SK-N-SH (cell line): ENCODE measurements at regions not wholly inside any gene's neighbourhood (a gene's known extent, or its start where the extent isn't known, plus 50 kb on each side); places are given as distances from the start of the nearest gene placed in this dataset.

Experiments
- CTCF ChIA-PET: fragments of 300-600, 350-600 bp; formaldehyde crosslinking; extraction: SDS; loops from one replicate; lab custom pipeline; 2021; lab: Yijun Ruan, JAX
- POLR2A ChIA-PET: fragments of 350-600 bp; sonication (Branson Sonifier 250); formaldehyde crosslinking; extraction: SDS; loops from one replicate; lab custom pipeline; 2020; ENCODE audit warnings: antibody characterized with exemption, inconsistent platforms; lab: Yijun Ruan, JAX
- DNase-seq: peaks from one replicate; pipeline ENCODE4 v3.0.0; 2012
- H2AFZ ChIP-seq: fragments of 200-600 bp; sonication (generic); 2 replicates; pipeline ENCODE4 v1.8.1; 2016; ENCODE audit warnings: antibody characterized with exemption, mild to moderate bottlenecking, low read depth
- H3F3A ChIP-seq: fragments of 200-600 bp; sonication (generic); replicated peaks from 2 replicates; pipeline ENCODE3; 2016; ENCODE audit warnings: antibody characterized with exemption, mild to moderate bottlenecking; ENCODE audit not compliant: insufficient read depth
- H3K27ac ChIP-seq, 2 experiments: fragments of 200-500 bp in 1 of 2; fragments of 200-600 bp in 1 of 2; sonication (Bioruptor generic) in 1 of 2; sonication (generic), shearing (Covaris generic) in 1 of 2; 2 replicates each; pipeline versions ENCODE4 v1.5.1 to v1.6.1; 2014 to 2016; ENCODE audit warnings: low read depth in 2 of 2, inconsistent platforms in 1 of 2, low read length in 1 of 2, mild to moderate bottlenecking in 1 of 2, mixed read lengths in 1 of 2
- H3K27me3 ChIP-seq: fragments of 200-600 bp; sonication (generic), shearing (Covaris generic); 2 replicates; pipeline ENCODE4 v1.6.1; 2016; ENCODE audit warnings: mixed run types; ENCODE audit not compliant: insufficient read depth
- H3K36me3 ChIP-seq, 2 experiments: fragments of 200-500 bp in 1 of 2; fragments of 200-600 bp in 1 of 2; sonication (Bioruptor generic) in 1 of 2; sonication (generic) in 1 of 2; replicated peaks in 1 of 2; 2 replicates each; pipeline versions ENCODE3 to v1.5.1; 2014 to 2016; ENCODE audit warnings: low read length in 1 of 2, mild to moderate bottlenecking in 1 of 2; ENCODE audit not compliant: insufficient read depth in 2 of 2, control insufficient read depth in 1 of 2
- H3K4me1 ChIP-seq, 2 experiments: fragments of 200-500 bp in 1 of 2; fragments of 200-600 bp in 1 of 2; sonication (Bioruptor generic) in 1 of 2; sonication (generic), shearing (Covaris generic) in 1 of 2; 2 replicates each; pipeline versions ENCODE4 v1.5.1 to v1.6.1; 2014 to 2016; ENCODE audit warnings: low read depth in 1 of 2, low read length in 1 of 2, mixed run types in 1 of 2; ENCODE audit not compliant: insufficient read depth in 2 of 2, control insufficient read depth in 1 of 2
- H3K4me2 ChIP-seq: fragments of 200-600 bp; sonication (generic), shearing (Covaris generic); 2 replicates; pipeline ENCODE4 v1.6.1; 2017; ENCODE audit warnings: mixed run types
- H3K4me3 ChIP-seq, 2 experiments: fragments of 200-500 bp in 1 of 2; fragments of 200-600 bp in 1 of 2; sonication (Bioruptor generic) in 1 of 2; sonication (generic), shearing (Covaris generic) in 1 of 2; 2 replicates each; pipeline versions ENCODE4 v1.5.1 to v1.8.1; 2014 to 2016; ENCODE audit warnings: low read depth in 2 of 2, inconsistent platforms in 1 of 2, low read length in 1 of 2, mild to moderate bottlenecking in 1 of 2, mixed read lengths in 1 of 2, moderate library complexity in 1 of 2
- H3K79me2 ChIP-seq: fragments of 200-600 bp; sonication (generic); 2 replicates; pipeline ENCODE4 v1.8.1; 2017; ENCODE audit warnings: mild to moderate bottlenecking; ENCODE audit not compliant: insufficient read depth
- H3K9ac ChIP-seq: fragments of 200-600 bp; sonication (generic); 2 replicates; pipeline ENCODE4 v1.6.1; 2017; ENCODE audit warnings: mixed run types
- H3K9me2 ChIP-seq: fragments of 200-600 bp; sonication (generic); 2 replicates; pipeline ENCODE4 v1.6.1; 2017; ENCODE audit warnings: mixed run types
- H3K9me3 ChIP-seq: fragments of 200-600 bp; sonication (generic); 2 replicates; pipeline ENCODE4 v1.6.1; 2017; ENCODE audit warnings: mixed run types, mild to moderate bottlenecking, moderate library complexity
- H4K20me1 ChIP-seq: fragments of 200-600 bp; sonication (generic); 2 replicates; pipeline ENCODE4 v1.6.1; 2017; ENCODE audit warnings: mild to moderate bottlenecking, mixed run types; ENCODE audit not compliant: insufficient read depth
- CHD2 ChIP-seq: fragments of 150-350 bp; IDR thresholded peaks from 2 replicates; pipeline ENCODE4 v1.6.1; 2018; ENCODE audit warnings: low read length; ENCODE audit not compliant: partially characterized antibody
- FOSL2 ChIP-seq: IDR thresholded peaks from 2 replicates; pipeline ENCODE4 v1.4.0; 2012; ENCODE audit warnings: low read depth, mild to moderate bottlenecking, moderate library complexity, borderline replicate concordance
- FOXJ3 ChIP-seq: sonication (generic); formaldehyde crosslinking; IDR thresholded peaks from 2 replicates; pipeline ENCODE4 v1.5.1; 2020; ENCODE audit warnings: mild to moderate bottlenecking, missing genetic modification reagents
- FOXM1 ChIP-seq: IDR thresholded peaks from 2 replicates; pipeline ENCODE4 v1.4.0; 2012; ENCODE audit warnings: low read depth, mild to moderate bottlenecking
- GATA2 ChIP-seq: sonication (generic); formaldehyde crosslinking; IDR thresholded peaks from 2 replicates; pipeline ENCODE4 v1.5.0; 2020; ENCODE audit warnings: mild to moderate bottlenecking, missing genetic modification reagents
- IRF3 ChIP-seq: fragments of 150-350 bp; IDR thresholded peaks from 2 replicates; pipeline ENCODE4 v1.6.1; 2016; ENCODE audit warnings: mild to moderate bottlenecking, low read depth, low read length
- JUND ChIP-seq: IDR thresholded peaks from 2 replicates; pipeline ENCODE4 v1.4.0; 2012
- MXI1 ChIP-seq: IDR thresholded peaks from 2 replicates; pipeline ENCODE4 v1.6.1; 2012; ENCODE audit warnings: mild to moderate bottlenecking, low read depth, low read length, improper control_type of control experiment
- NFIC ChIP-seq: IDR thresholded peaks from 2 replicates; pipeline ENCODE4 v1.4.0; 2012; ENCODE audit warnings: borderline replicate concordance
- PBX3 ChIP-seq: IDR thresholded peaks from 2 replicates; pipeline ENCODE4; 2012
- RAD21 ChIP-seq: IDR thresholded peaks from 2 replicates; pipeline ENCODE4 v1.6.1; 2012; ENCODE audit warnings: mild to moderate bottlenecking, low read length
- RXRA ChIP-seq: IDR thresholded peaks from 2 replicates; pipeline ENCODE4 v1.4.0; 2012; ENCODE audit warnings: low read depth, mild to moderate bottlenecking, borderline replicate concordance
- SIN3A ChIP-seq: IDR thresholded peaks from 2 replicates; pipeline ENCODE4 v1.6.1; 2012; ENCODE audit warnings: low read depth, mild to moderate bottlenecking, low read length, moderate library complexity, borderline replicate concordance
- SMC3 ChIP-seq: IDR thresholded peaks from 2 replicates; pipeline ENCODE4 v1.6.1; 2012; ENCODE audit warnings: low read depth, low read length, improper control_type of control experiment
- TCF12 ChIP-seq: IDR thresholded peaks from 2 replicates; pipeline ENCODE4 v1.4.0; 2012
- USF2 ChIP-seq: fragments of 150-350 bp; IDR thresholded peaks from 2 replicates; pipeline ENCODE4 v1.6.1; 2017; ENCODE audit warnings: antibody characterized with exemption, low read length, low read depth, borderline replicate concordance
- ZBTB33 ChIP-seq: IDR thresholded peaks from 2 replicates; pipeline ENCODE4 v1.4.0; 2012; ENCODE audit warnings: low read depth, borderline replicate concordance
- WGBS: methylation state at CpG from one replicate; pipeline ENCODE4 v1.1.6; 2017; ENCODE audit warnings: low lambda C conversion rate; 5-methylcytosine and 5-hydroxymethylcytosine counted together

- no peak overlapping the region for H3K9ac ChIP-seq
- H3K9me3 ChIP-seq = no peaks in the 10 kb centered on the region
- H3K27me3 ChIP-seq = no peaks in the 10 kb centered on the region
- peak overlapping the region in 1 of 2 experiments; percentile 28; a peak in 1 of 4 replicates for H3K27ac ChIP-seq
- 76% methylated on average over 10 of the region's 10 CpGs for WGBS
- no peaks in the 10 kb centered on the region for H3K9me2 ChIP-seq
- no peaks in the 10 kb centered on the region for H3K79me2 ChIP-seq
- H3K4me1 ChIP-seq = peaks cover 20 to 33% of the 10 kb centered on the region in 2 experiments
- ChIA-PET CTCF (interaction anchor here (0.6 to 0.9 kb wide), 2 partner anchors 20 to 89 kb away, joined by 3 read pairs; no protein-coding TSS in a partner anchor), POLR2A (no interaction called here)
- TF ChIP-seq JUND = peak; percentile 26; the same call in 1 of the 2 replicates
- no peak for TF ChIP-seq MXI1
- TF ChIP-seq GATA2 (CRISPR knock-in tag) = peak; percentile 53
- no peak for TF ChIP-seq RAD21
- TF ChIP-seq FOXJ3 = no peak
- peak; percentile 17; the same call in 1 of the 2 replicates for TF ChIP-seq FOSL2
- no peak for TF ChIP-seq FOXM1
- peak; percentile 80 for TF ChIP-seq PBX3
- no peak for TF ChIP-seq ZBTB33
- peak; percentile 26; the same call in 1 of the 2 replicates for TF ChIP-seq TCF12
- no peak overlapping the region for H3K4me3 ChIP-seq
- H3K4me2 ChIP-seq = no peak overlapping the region
- DNase-seq = no peak
- H3F3A ChIP-seq = peaks cover 3% of the 10 kb centered on the region
- no peak overlapping the region for H2AFZ ChIP-seq
- H4K20me1 ChIP-seq = no peaks in the 10 kb centered on the region
- no peaks in the 10 kb centered on the region for H3K36me3 ChIP-seq
Measured at GRCh38 chr3:150345021-150345538, 63.0 kb upstream of the TSC22D2 start.

- Histone ChIP-seq H3K36me3 (no peaks in the 10 kb centered on the region), H3K79me2 (no peaks in the 10 kb centered on the region), H3K4me1 (peaks cover 20 to 28% of the 10 kb centered on the region in 2 experiments), H3K27ac (no peak overlapping the region), H3K4me3 (no peak overlapping the region), H3K27me3 (no peaks in the 10 kb centered on the region), H2AFZ (no peak overlapping the region), H4K20me1 (no peaks in the 10 kb centered on the region), H3K4me2 (no peak overlapping the region), H3K9ac (no peak overlapping the region), H3K9me3 (no peaks in the 10 kb centered on the region), H3F3A (peaks cover 3% of the 10 kb centered on the region), H3K9me2 (no peaks in the 10 kb centered on the region)
- TF ChIP-seq MXI1 (no peak), IRF3 (no peak), NFIC (no peak), FOXM1 (no peak), RXRA (no peak), FOSL2 (no peak), USF2 (no peak), SMC3 (no peak), SIN3A (no peak), CHD2 (no peak), JUND (no peak)
- 85% methylated on average over 8 of the region's 8 CpGs for WGBS
- ChIA-PET POLR2A (no interaction called here), CTCF (interaction anchor here (0.9 kb wide), 1 partner anchor 21 kb away, joined by 3 read pairs; no protein-coding TSS in a partner anchor)
- DNase-seq = no peak
Measured at GRCh38 chr3:150344079-150344759, 63.9 kb upstream of the TSC22D2 start.
